B cell (primary cell): ENCODE measurements at regions not wholly inside any gene's neighbourhood (a gene's known extent, or its start where the extent isn't known, plus 50 kb on each side); places are given as distances from the start of the nearest gene placed in this dataset.
"Not testable (repeated sequence)": the region's sequence is repeated elsewhere in the genome, so short reads cannot be mapped to it uniquely, and the experiment has no call there.

Source experiments
- CTCF ChIP-seq: fragments of 200-600 bp; IDR thresholded peaks from one replicate; pipeline ENCODE4 v1.8.0; 2022; ENCODE audit warnings: antibody characterized with exemption, mild to moderate bottlenecking
- EZH2 ChIP-seq: IDR thresholded peaks from 2 replicates; pipeline ENCODE4 v1.6.1; 2012; ENCODE audit warnings: borderline replicate concordance, low read depth, mild to moderate bottlenecking, moderate library complexity, low read length; ENCODE audit not compliant: insufficient read depth, poor library complexity, severe bottlenecking

DNA sequence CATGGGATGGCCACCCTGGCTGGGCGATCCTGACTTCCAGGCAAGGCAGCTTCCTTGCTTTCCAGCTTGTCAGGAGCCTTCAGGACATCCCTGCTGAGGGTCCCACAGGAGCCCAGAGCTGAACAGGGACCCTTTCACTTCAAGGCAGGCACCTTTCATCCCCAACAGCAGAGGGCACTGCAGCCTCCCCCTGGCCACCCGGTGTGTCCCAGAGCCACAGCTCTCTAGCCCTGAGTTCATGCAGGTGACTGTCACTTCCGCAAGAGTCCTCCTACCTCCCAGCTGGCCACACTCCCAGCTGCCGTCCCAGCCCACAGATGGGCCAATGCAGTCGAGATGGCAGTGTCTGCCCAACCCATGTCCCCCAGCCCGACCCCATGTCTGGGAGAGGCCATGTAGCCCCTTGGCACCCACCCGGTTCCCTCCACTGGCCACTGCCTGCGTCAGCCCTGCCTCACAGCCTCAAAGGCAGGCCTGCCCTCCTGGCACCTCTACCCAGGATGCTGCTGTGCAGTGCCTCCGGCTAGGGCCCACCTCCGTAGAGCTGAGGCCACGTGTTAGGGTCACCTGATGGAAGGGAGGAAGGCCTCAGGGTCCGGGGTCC lies 248.3 kb downstream of the CCDC74A start:
- TF ChIP-seq CTCF, EZH2: not testable (repeated sequence)
